Gastroesophageal sphincter (tissue), 4 donors: ENCODE measurements at regions not wholly inside any gene's neighbourhood (a gene's known extent, or its start where the extent isn't known, plus 50 kb on each side); places are given as distances from the start of the nearest gene placed in this dataset.
"Not testable (repeated sequence)": the region's sequence is repeated elsewhere in the genome, so short reads cannot be mapped to it uniquely, and the experiment has no call there.

ENCODE experiments used
- ATAC-seq: fragments of 150-250 bp; one replicate; pipeline ENCODE4 v1.9.1; 2016; ENCODE audit warnings: mild to moderate bottlenecking, moderate library complexity
- H3K27ac ChIP-seq, 4 donors: fragments of 200-600 bp; sonication (generic) in 3 of 4; 1 replicate in 3 of 4; 2 replicates in 1 of 4; pipeline ENCODE4 v1.5.1; 2016 to 2019
- H3K27me3 ChIP-seq: fragments of 200-600 bp; sonication (generic); one replicate; pipeline ENCODE4 v1.5.1; 2019
- H3K36me3 ChIP-seq, 2 donors: fragments of 200-600 bp; sonication (generic); one replicate each; pipeline ENCODE4 v1.5.1; 2019; ENCODE audit warnings: control low read depth in 1 of 2
- H3K4me1 ChIP-seq, 3 donors: fragments of 200-600 bp; sonication (generic); 1 replicate in 2 of 3; 2 replicates in 1 of 3; pipeline ENCODE4 v1.5.1; 2016 to 2019; ENCODE audit warnings: control low read depth in 2 of 3
- H3K4me3 ChIP-seq, 2 donors: fragments of 200-600 bp; sonication (generic); one replicate each; pipeline ENCODE4 v1.5.1; 2019; ENCODE audit warnings: mild to moderate bottlenecking in 1 of 2, moderate library complexity in 1 of 2
- H3K9me3 ChIP-seq, 3 donors: fragments of 200-600 bp; sonication (generic); one replicate each; pipeline ENCODE4 v1.5.1; 2017 to 2019; ENCODE audit warnings: control low read depth in 2 of 3
- EP300 ChIP-seq: sonication (generic); formaldehyde crosslinking; IDR thresholded peaks from one replicate; pipeline ENCODE4 v1.6.1; 2017; ENCODE audit warnings: antibody characterized with exemption, mild to moderate bottlenecking
- POLR2A ChIP-seq, 2 donors: fragments of 450-650 bp; IDR thresholded peaks; one replicate each; pipeline ENCODE4 v1.6.1; 2017; ENCODE audit warnings: antibody characterized with exemption in 2 of 2, mild to moderate bottlenecking in 2 of 2, moderate library complexity in 1 of 2
- POLR2AphosphoS5 ChIP-seq: sonication (generic); formaldehyde crosslinking; IDR thresholded peaks from one replicate; pipeline ENCODE4 v1.6.1; 2017; ENCODE audit warnings: antibody characterized with exemption
- WGBS, 2 donors: methylation state at CpG; one replicate each; pipeline ENCODE4 v1.1.5; 2018; ENCODE audit warnings: low coverage in 1 of 2; 5-methylcytosine and 5-hydroxymethylcytosine counted together
- TF ChIP-seq, protein P1 (sequence below), 4 experiments: fragments of 200-600 bp in 2 of 4; fragments of 450-650 bp in 2 of 4; sonication (generic) in 1 of 4; IDR thresholded peaks; one replicate each; pipeline ENCODE4 v1.5.1; 2017 to 2019; ENCODE audit warnings: antibody characterized with exemption in 4 of 4, mild to moderate bottlenecking in 2 of 4, moderate library complexity in 2 of 4

DNA sequence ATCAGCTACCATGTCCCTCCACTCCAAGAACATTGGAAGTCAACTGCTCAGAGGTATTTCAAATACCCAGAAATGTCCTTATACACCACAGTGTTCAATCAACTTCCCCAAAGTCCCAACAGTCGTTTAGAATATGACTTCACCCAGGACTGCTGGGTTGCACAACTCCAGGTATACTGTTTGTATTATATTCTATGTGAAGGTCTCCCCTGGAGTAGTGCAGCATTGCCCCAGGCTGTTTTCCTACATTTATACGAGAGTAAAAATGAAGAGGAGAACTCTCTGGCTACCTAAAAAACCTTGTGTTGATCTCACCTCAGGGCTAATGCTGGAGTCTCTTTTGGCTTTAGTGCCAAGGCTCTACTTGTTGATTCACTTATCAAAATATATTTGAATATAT, 183.6 kb upstream of the MAP3K1 start:
- no peaks in the 10 kb centered on the region for H3K4me1 ChIP-seq
- H3K27me3 ChIP-seq = no peaks in the 10 kb centered on the region
- ATAC-seq = no peak
- H3K36me3 ChIP-seq = no peaks in the 10 kb centered on the region
- no peaks in the 10 kb centered on the region for H3K9me3 ChIP-seq
- H3K4me3 ChIP-seq = no peak overlapping the region
- no peak overlapping the region for H3K27ac ChIP-seq
- 86 to 100% methylated on average over 2 of the region's 2 CpGs for WGBS, 2 donors
- TF ChIP-seq POLR2AphosphoS5 = no peak
- no peak for TF ChIP-seq EP300
- TF ChIP-seq, protein P1, sequence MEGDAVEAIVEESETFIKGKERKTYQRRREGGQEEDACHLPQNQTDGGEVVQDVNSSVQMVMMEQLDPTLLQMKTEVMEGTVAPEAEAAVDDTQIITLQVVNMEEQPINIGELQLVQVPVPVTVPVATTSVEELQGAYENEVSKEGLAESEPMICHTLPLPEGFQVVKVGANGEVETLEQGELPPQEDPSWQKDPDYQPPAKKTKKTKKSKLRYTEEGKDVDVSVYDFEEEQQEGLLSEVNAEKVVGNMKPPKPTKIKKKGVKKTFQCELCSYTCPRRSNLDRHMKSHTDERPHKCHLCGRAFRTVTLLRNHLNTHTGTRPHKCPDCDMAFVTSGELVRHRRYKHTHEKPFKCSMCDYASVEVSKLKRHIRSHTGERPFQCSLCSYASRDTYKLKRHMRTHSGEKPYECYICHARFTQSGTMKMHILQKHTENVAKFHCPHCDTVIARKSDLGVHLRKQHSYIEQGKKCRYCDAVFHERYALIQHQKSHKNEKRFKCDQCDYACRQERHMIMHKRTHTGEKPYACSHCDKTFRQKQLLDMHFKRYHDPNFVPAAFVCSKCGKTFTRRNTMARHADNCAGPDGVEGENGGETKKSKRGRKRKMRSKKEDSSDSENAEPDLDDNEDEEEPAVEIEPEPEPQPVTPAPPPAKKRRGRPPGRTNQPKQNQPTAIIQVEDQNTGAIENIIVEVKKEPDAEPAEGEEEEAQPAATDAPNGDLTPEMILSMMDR (IDR thresholded peaks at IDR 0.05) = no peak
- TF ChIP-seq POLR2A (IDR thresholded peaks at IDR 0.05) = no peak

DNA sequence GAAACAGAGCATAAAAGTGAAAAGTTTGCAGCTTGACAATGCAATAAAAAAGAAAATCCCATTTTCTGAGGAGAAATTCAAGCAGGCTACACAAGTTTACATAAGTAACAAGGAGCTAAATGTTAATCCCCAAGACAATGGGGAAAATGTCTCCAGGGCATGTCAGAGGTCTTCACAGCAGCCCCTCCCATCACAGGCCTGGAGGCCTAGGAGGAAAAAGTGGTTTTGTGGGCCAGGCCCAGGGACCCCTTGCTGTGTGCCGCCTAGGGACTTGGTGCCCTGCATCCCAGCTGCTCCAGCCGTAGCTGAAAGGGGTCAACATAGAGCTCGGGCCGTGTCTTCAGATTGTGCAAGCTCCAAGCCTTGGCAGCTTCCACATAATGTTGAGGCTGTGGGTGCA, 186.7 kb upstream of the MAP3K1 start:
- H3K27ac ChIP-seq, H3K9me3 ChIP-seq, H3K4me3 ChIP-seq, ATAC-seq, H3K4me1 ChIP-seq, H3K27me3 ChIP-seq, H3K36me3 ChIP-seq: not testable (repeated sequence)
- WGBS, 2 donors = 100% methylated on average over 2 of the region's 4 CpGs

DNA sequence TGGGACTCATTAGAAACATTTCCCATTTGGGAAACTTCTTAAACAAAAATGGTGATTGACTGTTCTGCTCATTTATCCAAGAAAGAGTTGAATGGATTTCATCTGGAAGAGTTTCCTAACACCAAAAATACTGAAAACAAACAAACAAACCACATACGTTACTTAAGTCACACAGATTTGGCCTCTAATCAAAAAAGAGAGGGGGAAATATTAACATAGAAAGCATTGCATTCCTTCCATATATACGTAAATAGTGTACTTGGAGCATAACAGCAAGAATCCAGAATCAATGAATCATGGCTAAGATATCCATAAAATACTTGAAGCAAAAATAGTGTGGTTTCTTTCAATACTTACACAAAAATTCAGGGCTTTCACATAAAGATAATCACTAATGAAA, 189.8 kb upstream of the MAP3K1 start:
- Histone ChIP-seq H3K4me1 (no peaks in the 10 kb centered on the region), H3K27me3 (no peaks in the 10 kb centered on the region), H3K4me3 (no peak overlapping the region), H3K9me3 (no peaks in the 10 kb centered on the region), H3K27ac (no peak overlapping the region), H3K36me3 (no peaks in the 10 kb centered on the region)
- WGBS, 2 donors = 41 to 65% methylated on average over 2 of the region's 2 CpGs
- no peak for TF ChIP-seq EP300
- TF ChIP-seq POLR2AphosphoS5 = no peak
- TF ChIP-seq POLR2A (IDR thresholded peaks at IDR 0.05) = no peak
- TF ChIP-seq, protein P1 (IDR thresholded peaks at IDR 0.05) = no peak
- no peak for ATAC-seq

DNA sequence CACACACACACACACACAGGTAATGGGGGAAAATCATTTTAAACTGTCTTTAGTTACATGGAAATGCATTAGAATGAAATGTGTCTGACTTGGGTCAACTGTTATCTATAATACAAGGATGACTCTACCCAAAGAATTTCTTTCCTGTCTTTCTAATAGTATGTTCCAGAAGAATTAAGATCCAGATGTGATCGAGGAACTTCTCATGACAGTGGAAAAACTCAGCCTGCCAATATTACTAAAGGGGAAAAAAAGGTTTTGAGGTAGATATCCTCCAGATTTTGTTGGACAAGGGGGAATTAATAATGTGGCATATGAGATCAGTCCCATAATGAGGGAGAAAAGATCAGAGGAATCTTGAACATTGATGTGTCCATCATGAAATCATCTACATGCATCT, 190.6 kb upstream of the MAP3K1 start:
- H3K9me3 ChIP-seq = no peaks in the 10 kb centered on the region
- H3K27ac ChIP-seq = no peak overlapping the region
- 58 to 100% methylated on average over 1 of the region's 1 CpG for WGBS, 2 donors
- no peaks in the 10 kb centered on the region for H3K4me1 ChIP-seq
- no peaks in the 10 kb centered on the region for H3K27me3 ChIP-seq
- ATAC-seq = no peak
- no peak for TF ChIP-seq POLR2AphosphoS5
- TF ChIP-seq EP300 = no peak
- TF ChIP-seq POLR2A (IDR thresholded peaks at IDR 0.05) = no peak
- TF ChIP-seq, protein P1 (IDR thresholded peaks at IDR 0.05) = no peak
- H3K4me3 ChIP-seq = no peak overlapping the region
- H3K36me3 ChIP-seq = no peaks in the 10 kb centered on the region

DNA sequence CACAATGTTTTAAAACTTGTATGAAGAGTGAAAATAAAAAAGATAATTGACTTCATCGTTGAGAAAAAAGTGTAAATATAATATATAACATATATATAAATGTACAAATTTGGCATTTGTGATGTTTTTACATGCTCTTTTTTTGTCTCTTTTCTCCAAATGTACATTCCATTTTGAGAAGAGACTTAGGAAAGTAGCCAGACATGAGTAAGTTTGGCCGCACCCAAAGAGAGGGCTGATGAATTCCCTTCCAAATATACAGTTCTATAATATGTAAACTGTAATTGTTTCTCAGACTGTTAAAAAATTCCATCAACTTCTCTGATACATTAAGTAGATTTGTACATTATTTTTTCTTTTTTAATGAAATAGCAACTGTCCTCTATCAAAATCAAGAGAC, 193.2 kb upstream of the MAP3K1 start:
- Histone ChIP-seq H3K36me3 (no peaks in the 10 kb centered on the region), H3K4me3 (no peak overlapping the region), H3K27ac (no peak overlapping the region), H3K9me3 (peaks cover 0 to 12% (median 0%) of the 10 kb centered on the region in 3 donors), H3K4me1 (peaks cover 0 to 2% (median 0%) of the 10 kb centered on the region in 3 donors), H3K27me3 (no peaks in the 10 kb centered on the region)
- 33 to 71% methylated on average over 1 to 2 of the region's 2 CpGs for WGBS, 2 donors
- no peak for ATAC-seq
- TF ChIP-seq, protein P1 (IDR thresholded peaks at IDR 0.05) = no peak
- no peak for TF ChIP-seq POLR2A (IDR thresholded peaks at IDR 0.05)
